ENCODE measurements at regions not wholly inside any gene's neighbourhood (a gene's known extent, or its start where the extent isn't known, plus 50 kb on each side); places are given as distances from the start of the nearest gene placed in this dataset.
"Not testable (repeated sequence)": the region's sequence is repeated elsewhere in the genome, so short reads cannot be mapped to it uniquely, and the experiment has no call there.

DNA sequence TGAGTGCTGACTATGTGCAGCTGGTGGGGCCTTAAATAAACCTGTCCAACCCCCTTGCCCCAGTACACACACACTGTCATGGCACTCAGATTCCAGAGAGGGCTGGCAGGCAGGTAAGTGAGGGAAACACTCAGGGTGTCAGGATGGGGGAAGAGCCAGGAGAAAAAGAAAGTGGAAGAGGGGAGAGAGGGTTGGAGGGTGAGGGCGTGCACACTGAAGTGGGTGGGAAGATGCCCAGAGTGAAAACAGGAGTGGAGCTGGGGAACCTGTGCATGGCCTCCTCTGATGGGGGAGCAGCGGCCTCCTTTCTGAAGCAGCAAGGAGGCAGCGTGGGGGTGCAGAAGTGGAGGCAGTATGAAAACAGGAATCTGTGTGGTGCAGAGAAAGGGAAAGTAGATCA, 160.6 kb upstream of the JUN start:
- Histone ChIP-seq H3K27me3 (ENCODE audit: control insufficient read depth, insufficient read depth, low read length) (no peaks in the 10 kb centered on the region), H3K9ac (ENCODE audit: low read length) (no peak overlapping the region)

DNA sequence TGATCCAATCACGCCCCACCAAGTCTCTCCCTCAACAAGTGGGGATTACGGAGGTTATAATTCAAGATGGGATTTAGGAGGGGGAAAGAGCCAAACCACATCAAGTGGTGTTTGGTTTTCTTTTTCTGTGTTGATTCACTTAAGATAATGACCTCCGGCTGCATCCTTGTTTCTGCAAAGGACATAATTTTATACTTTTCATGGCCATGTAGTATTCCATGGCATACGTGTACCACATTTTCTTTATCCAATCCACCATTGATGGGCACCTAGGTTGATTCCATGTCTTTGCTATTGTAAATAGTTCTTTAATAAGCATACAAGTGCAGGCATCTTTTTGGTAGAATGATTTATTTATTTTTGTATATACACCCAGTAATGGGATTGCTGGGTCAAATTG, 162.5 kb upstream of the JUN start:
- Histone ChIP-seq H3K4me1 (ENCODE audit: control insufficient read depth, low read depth, low read length) (no peaks in the 10 kb centered on the region), H3K27me3 (ENCODE audit: control insufficient read depth, insufficient read depth, low read length) (no peaks in the 10 kb centered on the region), H3K36me3 (ENCODE audit: control insufficient read depth, low read depth, low read length) (no peaks in the 10 kb centered on the region), H3K27ac (ENCODE audit: low read length) (no peak overlapping the region), H3K9me3 (ENCODE audit: control insufficient read depth, low read depth, low read length) (no peaks in the 10 kb centered on the region), H3K4me3 (ENCODE audit: low read length) (no peak overlapping the region), H3K9ac (ENCODE audit: low read length) (no peak overlapping the region)

More for the DNA sequence above, 160.6 kb upstream of the JUN start:
- Histone ChIP-seq H3K9me3 (ENCODE audit: control insufficient read depth, low read depth, low read length) (no peaks in the 10 kb centered on the region), H3K27ac (ENCODE audit: low read length) (no peak overlapping the region), H3K4me3 (ENCODE audit: low read length) (no peak overlapping the region), H3K4me1 (ENCODE audit: control insufficient read depth, low read depth, low read length) (no peaks in the 10 kb centered on the region), H3K36me3 (ENCODE audit: control insufficient read depth, low read depth, low read length) (no peaks in the 10 kb centered on the region)

DNA sequence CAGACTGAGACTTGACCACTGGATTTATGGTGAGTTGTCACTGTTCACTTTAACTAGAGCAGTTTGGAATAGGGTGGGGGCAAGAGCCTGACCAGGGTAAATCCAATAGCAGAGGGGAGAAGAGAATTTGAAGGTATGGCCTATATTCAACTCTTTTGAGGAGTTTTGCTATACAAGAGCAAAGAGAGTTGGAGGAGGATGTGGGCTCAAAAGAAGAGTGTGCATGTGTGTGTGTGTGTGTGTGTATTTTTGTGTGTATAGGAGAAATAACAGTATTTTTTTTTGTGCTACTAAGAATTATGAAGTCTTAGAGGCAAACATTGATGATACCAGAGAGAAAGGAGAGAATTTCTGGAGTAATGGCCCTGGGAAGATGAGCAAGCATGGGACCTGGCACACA, 164.8 kb upstream of the JUN start:
- Histone ChIP-seq H3K36me3 (ENCODE audit: control insufficient read depth, low read depth, low read length) (no peaks in the 10 kb centered on the region), H3K27me3 (ENCODE audit: control insufficient read depth, insufficient read depth, low read length) (no peaks in the 10 kb centered on the region), H3K9me3 (ENCODE audit: control insufficient read depth, low read depth, low read length) (no peaks in the 10 kb centered on the region), H3K4me3 (ENCODE audit: low read length) (no peak overlapping the region), H3K9ac (ENCODE audit: low read length) (no peak overlapping the region), H3K4me1 (ENCODE audit: control insufficient read depth, low read depth, low read length) (no peaks in the 10 kb centered on the region), H3K27ac (ENCODE audit: low read length) (no peak overlapping the region)

DNA sequence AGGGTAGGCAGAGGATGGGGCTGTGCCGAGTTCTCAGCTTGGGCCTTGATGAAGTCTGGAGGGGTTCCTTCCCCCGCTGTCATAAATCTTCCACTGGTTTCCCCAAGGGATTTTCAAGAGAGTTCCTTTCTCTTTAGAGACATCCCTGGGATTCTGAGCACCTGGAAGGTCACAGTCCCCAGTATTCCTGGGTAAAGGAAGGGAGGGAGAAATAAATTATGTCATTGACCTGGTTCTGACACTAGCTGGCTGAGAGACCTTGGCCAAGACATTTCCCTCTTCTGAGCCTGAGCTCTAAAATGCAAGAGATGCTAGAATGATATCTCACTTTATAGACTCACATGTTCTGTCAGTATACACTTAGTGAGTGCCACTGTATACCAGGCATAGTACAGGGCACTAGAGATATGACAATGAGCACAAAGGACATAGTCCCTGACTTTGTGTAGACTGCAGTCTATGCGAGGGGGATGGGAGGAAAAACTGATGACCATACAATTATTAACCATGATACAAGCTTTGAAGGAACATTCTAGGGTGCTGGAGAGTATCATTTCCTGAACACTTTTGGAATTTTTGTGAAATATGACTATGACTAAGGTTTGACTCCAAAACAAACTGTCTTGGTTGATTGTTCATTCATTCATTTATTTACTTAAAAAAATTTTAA, 165.8 kb upstream of the JUN start:
- Histone ChIP-seq H3K27ac (ENCODE audit: low read length) (no peak overlapping the region), H3K9ac (ENCODE audit: low read length) (no peak overlapping the region), H3K4me3 (ENCODE audit: low read length) (no peak overlapping the region), H3K4me1 (ENCODE audit: control insufficient read depth, low read depth, low read length) (no peaks in the 10 kb centered on the region), H3K27me3 (ENCODE audit: control insufficient read depth, insufficient read depth, low read length) (no peaks in the 10 kb centered on the region), H3K9me3 (ENCODE audit: control insufficient read depth, low read depth, low read length) (no peaks in the 10 kb centered on the region), H3K36me3 (ENCODE audit: control insufficient read depth, low read depth, low read length) (no peaks in the 10 kb centered on the region)

DNA sequence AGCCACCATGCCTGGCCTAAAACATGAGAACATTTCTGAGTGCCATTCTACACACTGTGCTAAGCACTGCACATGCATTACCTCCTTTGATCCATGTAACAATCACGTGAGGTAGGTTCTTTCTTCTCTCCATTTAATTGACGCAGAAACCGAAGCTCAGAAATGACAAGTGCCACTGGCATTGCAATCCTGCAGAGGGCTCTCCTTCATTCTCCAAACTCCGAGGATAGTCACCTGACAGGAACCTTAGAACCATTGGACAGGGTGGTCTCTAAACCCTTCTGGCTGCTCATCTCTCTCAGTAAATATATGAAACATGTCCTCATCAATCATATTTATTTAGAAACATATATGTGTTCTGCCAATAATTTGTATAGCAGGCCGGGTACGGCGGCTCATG, 167.1 kb upstream of the JUN start:
- Histone ChIP-seq H3K4me1 (ENCODE audit: control insufficient read depth, low read depth, low read length) (no peaks in the 10 kb centered on the region), H3K36me3 (ENCODE audit: control insufficient read depth, low read depth, low read length) (no peaks in the 10 kb centered on the region), H3K27me3 (ENCODE audit: control insufficient read depth, insufficient read depth, low read length) (no peaks in the 10 kb centered on the region), H3K27ac (ENCODE audit: low read length) (no peak overlapping the region), H3K9ac (ENCODE audit: low read length) (no peak overlapping the region), H3K9me3 (ENCODE audit: control insufficient read depth, low read depth, low read length) (no peaks in the 10 kb centered on the region), H3K4me3 (ENCODE audit: low read length) (no peak overlapping the region)

DNA sequence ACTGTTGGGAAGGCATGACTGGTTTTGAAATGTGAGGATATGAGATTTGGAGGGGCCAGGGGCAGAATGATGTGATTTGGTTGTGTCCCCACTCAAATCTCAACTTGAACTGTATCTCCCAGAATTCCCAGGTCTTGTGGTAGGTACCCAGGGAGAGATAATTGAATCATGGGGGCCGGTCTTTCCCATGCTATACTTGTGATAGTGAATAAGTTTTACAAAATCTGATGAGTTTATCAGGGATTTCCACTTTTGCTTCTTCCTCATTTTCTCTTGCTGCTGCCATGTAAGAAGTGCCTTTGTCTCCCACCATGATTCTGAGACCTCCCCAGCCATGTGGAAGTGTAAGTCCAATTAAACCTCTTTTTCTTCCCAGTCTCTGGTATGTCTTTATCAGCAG, 170.1 kb upstream of the JUN start:
- H3K4me1 ChIP-seq (ENCODE audit: control insufficient read depth, low read depth, low read length); H3K27me3 ChIP-seq (ENCODE audit: control insufficient read depth, insufficient read depth, low read length); H3K27ac ChIP-seq (ENCODE audit: low read length); H3K36me3 ChIP-seq (ENCODE audit: control insufficient read depth, low read depth, low read length); H3K4me3 ChIP-seq (ENCODE audit: low read length); H3K9me3 ChIP-seq (ENCODE audit: control insufficient read depth, low read depth, low read length); H3K9ac ChIP-seq (ENCODE audit: low read length): not testable (repeated sequence)

DNA sequence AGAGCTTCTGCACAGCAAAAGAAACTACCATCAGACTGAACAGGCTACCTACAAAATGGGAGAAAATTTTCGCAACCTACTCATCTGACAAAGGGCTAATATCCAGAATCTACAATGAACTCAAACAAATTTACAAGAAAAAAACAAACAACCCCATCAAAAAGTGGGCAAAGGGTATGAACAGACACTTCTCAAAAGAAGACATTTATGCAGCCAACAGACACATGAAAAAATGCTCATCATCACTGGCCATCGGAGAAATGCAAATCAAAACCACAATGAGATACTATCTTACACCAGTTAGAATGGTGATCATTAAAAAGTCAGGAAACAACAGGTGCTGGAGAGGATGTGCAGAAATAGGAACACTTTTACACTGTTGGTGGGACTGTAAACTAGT, 179.4 kb upstream of the JUN start:
- H3K27ac ChIP-seq (ENCODE audit: low read length); H3K4me1 ChIP-seq (ENCODE audit: control insufficient read depth, low read depth, low read length); H3K9me3 ChIP-seq (ENCODE audit: control insufficient read depth, low read depth, low read length); H3K4me3 ChIP-seq (ENCODE audit: low read length); H3K27me3 ChIP-seq (ENCODE audit: control insufficient read depth, insufficient read depth, low read length); H3K9ac ChIP-seq (ENCODE audit: low read length); H3K36me3 ChIP-seq (ENCODE audit: control insufficient read depth, low read depth, low read length): not testable (repeated sequence)

DNA sequence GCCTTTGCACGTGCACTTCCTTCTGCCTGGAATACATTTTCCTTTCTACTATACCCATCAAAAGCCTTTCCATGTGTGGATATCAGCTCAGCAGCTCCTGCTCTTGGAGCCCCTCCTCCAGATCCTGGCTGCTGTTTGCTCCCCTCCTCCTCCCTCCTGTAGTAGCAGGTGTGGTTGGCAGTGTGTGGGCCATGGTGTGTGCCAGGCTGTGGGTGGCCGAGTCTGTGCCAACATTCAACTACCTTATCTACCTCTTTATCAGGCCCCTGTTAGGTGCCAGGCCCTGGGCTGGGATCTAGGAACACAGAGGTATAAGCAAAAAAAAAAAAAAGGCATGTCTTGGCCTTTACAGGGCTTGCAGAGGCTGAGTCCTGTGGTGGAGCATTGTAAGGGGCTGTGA, 180.6 kb upstream of the JUN start:
- no peaks in the 10 kb centered on the region for H3K27me3 ChIP-seq (ENCODE audit: control insufficient read depth, insufficient read depth, low read length)
- no peaks in the 10 kb centered on the region for H3K4me1 ChIP-seq (ENCODE audit: control insufficient read depth, low read depth, low read length)
- no peaks in the 10 kb centered on the region for H3K36me3 ChIP-seq (ENCODE audit: control insufficient read depth, low read depth, low read length)
- H3K4me3 ChIP-seq (ENCODE audit: low read length): no peak overlapping the region
- H3K27ac ChIP-seq (ENCODE audit: low read length): no peak overlapping the region
- H3K9ac ChIP-seq (ENCODE audit: low read length): no peak overlapping the region
- H3K9me3 ChIP-seq (ENCODE audit: control insufficient read depth, low read depth, low read length): no peaks in the 10 kb centered on the region

DNA sequence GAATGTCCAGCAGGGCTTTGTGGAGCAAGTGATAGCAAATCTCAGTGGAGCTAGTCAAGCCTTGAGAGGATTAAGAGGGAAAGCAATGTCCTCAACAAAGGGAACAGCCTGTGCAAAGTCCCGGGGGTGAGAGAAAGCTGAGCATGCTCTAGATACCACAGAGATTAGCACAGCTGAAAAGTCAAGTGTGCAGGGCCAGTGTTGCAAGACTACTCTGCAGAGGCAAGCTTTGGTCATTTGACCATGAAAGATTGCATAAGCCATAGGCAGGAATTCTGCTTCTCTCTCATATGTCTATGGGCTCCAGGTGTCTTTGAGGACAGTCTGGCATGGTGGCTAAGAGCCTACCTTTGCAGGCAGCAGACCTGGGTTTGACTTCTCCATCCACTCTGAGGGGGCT, 181.0 kb upstream of the JUN start:
- Histone ChIP-seq H3K9ac (ENCODE audit: low read length) (no peak overlapping the region), H3K4me1 (ENCODE audit: control insufficient read depth, low read depth, low read length) (no peaks in the 10 kb centered on the region), H3K9me3 (ENCODE audit: control insufficient read depth, low read depth, low read length) (no peaks in the 10 kb centered on the region), H3K27me3 (ENCODE audit: control insufficient read depth, insufficient read depth, low read length) (no peaks in the 10 kb centered on the region), H3K27ac (ENCODE audit: low read length) (no peak overlapping the region), H3K4me3 (ENCODE audit: low read length) (no peak overlapping the region), H3K36me3 (ENCODE audit: control insufficient read depth, low read depth, low read length) (no peaks in the 10 kb centered on the region)

DNA sequence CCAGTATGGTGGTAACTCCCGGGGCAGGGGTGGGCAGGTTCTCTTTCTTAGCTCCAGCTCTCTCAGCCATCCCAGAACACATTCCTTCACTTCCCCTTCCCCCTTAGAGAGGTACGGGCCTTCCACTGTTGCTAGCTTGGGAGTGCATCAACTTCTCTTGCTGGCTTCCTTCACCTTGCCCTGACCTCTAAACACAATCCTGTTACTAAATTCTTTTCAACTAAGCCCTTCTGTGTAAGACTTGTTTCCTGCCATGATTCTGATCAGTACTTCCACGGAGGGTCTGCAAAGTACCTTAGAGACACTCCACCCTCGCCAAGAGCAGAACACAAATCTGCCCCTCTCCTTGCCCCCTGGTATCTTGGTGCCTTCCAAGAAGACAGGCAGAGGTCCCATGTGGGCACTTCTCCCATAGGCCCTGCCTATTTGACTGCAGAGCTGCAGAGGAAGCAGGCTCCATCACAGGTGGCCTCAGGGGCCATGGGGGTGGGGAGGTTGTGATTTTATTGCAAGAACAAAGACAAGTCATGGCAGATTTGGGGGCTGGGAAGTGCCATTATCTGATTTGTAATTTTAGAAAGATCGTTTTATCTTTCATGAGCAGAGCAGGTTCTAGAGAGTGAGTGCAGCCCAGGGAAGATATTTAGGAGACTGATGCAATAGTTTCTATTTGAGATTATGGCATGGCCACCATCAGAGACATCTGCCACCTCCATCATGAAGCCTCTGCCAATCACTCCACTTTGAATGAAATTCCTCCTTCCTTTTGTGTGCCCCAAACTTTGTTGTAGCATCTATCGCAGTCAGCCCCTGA, 182.5 kb upstream of the JUN start:
- H3K9ac ChIP-seq (ENCODE audit: low read length): no peak overlapping the region
- no peaks in the 10 kb centered on the region for H3K9me3 ChIP-seq (ENCODE audit: control insufficient read depth, low read depth, low read length)
- no peak overlapping the region for H3K27ac ChIP-seq (ENCODE audit: low read length)
- H3K36me3 ChIP-seq (ENCODE audit: control insufficient read depth, low read depth, low read length): no peaks in the 10 kb centered on the region
- no peaks in the 10 kb centered on the region for H3K27me3 ChIP-seq (ENCODE audit: control insufficient read depth, insufficient read depth, low read length)
- no peak overlapping the region for H3K4me3 ChIP-seq (ENCODE audit: low read length)
- H3K4me1 ChIP-seq (ENCODE audit: control insufficient read depth, low read depth, low read length): no peaks in the 10 kb centered on the region

DNA sequence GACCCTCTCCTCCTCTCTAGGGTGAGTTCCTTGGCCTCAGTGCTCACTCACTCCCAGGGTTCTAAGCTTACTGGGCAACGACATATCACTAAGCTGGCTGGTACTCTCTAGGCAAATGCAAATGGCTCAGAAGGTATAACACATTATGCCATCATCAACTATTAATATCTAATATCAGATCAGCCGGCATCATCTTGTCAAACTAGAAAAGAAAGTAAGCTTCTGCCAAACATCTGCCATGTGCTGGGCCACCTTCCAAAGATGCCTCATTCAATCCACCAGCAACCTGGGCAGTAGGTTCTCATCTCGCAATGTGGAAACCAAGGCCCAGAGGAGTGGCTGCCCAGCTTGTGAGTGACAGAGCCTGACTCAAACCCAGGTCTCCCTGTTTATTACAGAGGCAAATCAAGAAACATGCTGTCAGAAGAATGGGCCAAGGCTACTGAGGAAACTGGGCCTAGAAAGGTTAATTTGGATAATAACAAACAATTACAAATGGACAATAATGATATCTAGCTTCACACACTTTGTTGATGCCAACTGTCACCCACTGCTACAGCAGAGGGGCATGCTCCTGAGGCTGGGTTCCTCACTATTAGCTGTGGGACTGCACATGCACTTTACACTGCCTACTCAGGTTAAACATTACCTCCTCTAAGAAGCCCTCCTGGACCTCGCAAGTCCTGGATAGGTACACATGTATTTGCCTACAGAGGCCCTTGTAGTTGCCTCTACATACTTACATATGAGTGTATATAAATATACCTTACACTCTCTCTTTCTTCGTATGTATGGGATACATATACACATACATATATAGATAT, 183.3 kb upstream of the JUN start:
- Histone ChIP-seq H3K4me3 (ENCODE audit: low read length) (no peak overlapping the region), H3K27ac (ENCODE audit: low read length) (no peak overlapping the region), H3K27me3 (ENCODE audit: control insufficient read depth, insufficient read depth, low read length) (no peaks in the 10 kb centered on the region), H3K9me3 (ENCODE audit: control insufficient read depth, low read depth, low read length) (no peaks in the 10 kb centered on the region), H3K4me1 (ENCODE audit: control insufficient read depth, low read depth, low read length) (no peaks in the 10 kb centered on the region), H3K36me3 (ENCODE audit: control insufficient read depth, low read depth, low read length) (no peaks in the 10 kb centered on the region), H3K9ac (ENCODE audit: low read length) (no peak overlapping the region)
